ENCODE measurements at regions not wholly inside any gene's neighbourhood (a gene's known extent, or its start where the extent isn't known, plus 50 kb on each side); places are given as distances from the start of the nearest gene placed in this dataset.

DNA sequence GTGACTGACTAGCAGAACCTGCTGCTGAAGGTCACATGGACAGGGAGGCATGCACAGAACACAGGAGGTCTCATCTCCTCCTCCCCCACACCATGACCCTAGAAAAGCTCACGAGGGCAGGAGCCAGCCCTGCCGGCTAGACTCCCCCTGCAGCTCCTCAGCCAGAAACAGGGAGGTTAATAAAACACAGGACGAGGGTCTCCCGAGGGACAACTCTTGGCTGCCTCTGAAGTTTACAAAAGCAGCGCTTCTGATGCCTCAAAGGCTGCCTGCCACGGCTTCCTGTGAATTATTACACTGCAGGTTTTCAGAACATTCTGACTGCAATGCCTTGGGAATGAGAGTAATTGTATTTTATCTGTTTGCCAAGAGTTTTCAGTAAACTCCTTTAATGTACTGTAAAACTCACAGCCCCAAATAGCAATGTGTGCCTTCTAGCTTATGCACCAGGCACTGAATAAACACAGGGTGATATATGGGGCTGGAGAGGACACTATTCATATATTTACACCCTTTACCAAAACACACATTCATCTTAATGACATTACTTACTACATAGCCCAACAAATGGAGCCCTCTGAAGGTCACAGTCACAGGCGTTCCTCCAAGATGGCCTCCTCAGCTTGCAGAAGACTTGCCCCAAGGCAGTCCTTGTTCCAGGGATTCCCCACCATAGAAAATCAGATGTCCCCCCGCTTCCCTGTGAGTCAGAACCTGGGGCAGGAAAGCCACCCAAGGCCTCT, 83.7 kb downstream of the C5orf15 start:
- in situ Hi-C loops (cut with MboI; ENCODE audit: low sequenced_read_pairs, unreplicated experiment) = no loop called here
- TF ChIP-seq CTCF (IDR thresholded peaks at IDR 0.05; ENCODE audit: borderline replicate concordance, control extremely low read depth, extremely low read depth, insufficient read depth, missing control alignments) = no peak
- DNase-seq (ENCODE audit: low spot score) = no peak

GRCh38 chr5:133883916-133884315, 84.5 kb downstream of the C5orf15 start:
- DNase-seq (ENCODE audit: low spot score) = no peak
- in situ Hi-C loops (cut with MboI; ENCODE audit: low sequenced_read_pairs, unreplicated experiment) = no loop called here

GRCh38 chr5:133882846-133883245, 85.6 kb downstream of the C5orf15 start:
- no peak for TF ChIP-seq CTCF (IDR thresholded peaks at IDR 0.05; ENCODE audit: borderline replicate concordance, control extremely low read depth, extremely low read depth, insufficient read depth, missing control alignments)
- in situ Hi-C loops (cut with MboI; ENCODE audit: low sequenced_read_pairs, unreplicated experiment) = no loop called here
- no peak for DNase-seq (ENCODE audit: low spot score)

More at GRCh38 chr5:133883916-133884315, 84.5 kb downstream of the C5orf15 start:
- TF ChIP-seq CTCF (IDR thresholded peaks at IDR 0.05; ENCODE audit: borderline replicate concordance, control extremely low read depth, extremely low read depth, insufficient read depth, missing control alignments) = no peak

DNA sequence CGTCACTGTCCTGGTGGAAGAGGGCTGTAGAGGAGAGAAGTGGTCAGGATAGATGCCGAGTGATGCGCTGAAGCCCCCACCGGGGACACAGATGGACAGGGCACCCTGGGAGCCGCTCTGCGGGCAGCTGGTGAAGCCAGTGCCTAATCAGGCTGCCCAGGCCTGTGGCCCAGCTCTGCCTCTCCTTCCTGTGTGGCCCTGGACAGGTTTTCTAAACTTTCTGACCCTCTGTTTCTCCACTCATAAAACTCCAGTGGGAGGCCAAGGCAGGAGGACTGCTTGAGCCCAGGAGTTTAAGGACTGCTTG, 86.1 kb downstream of the C5orf15 start:
- no peak for TF ChIP-seq CTCF (IDR thresholded peaks at IDR 0.05; ENCODE audit: borderline replicate concordance, control extremely low read depth, extremely low read depth, insufficient read depth, missing control alignments)
- no peak for DNase-seq (ENCODE audit: low spot score)
- in situ Hi-C loops (cut with MboI; ENCODE audit: low sequenced_read_pairs, unreplicated experiment) = no loop called here

DNA sequence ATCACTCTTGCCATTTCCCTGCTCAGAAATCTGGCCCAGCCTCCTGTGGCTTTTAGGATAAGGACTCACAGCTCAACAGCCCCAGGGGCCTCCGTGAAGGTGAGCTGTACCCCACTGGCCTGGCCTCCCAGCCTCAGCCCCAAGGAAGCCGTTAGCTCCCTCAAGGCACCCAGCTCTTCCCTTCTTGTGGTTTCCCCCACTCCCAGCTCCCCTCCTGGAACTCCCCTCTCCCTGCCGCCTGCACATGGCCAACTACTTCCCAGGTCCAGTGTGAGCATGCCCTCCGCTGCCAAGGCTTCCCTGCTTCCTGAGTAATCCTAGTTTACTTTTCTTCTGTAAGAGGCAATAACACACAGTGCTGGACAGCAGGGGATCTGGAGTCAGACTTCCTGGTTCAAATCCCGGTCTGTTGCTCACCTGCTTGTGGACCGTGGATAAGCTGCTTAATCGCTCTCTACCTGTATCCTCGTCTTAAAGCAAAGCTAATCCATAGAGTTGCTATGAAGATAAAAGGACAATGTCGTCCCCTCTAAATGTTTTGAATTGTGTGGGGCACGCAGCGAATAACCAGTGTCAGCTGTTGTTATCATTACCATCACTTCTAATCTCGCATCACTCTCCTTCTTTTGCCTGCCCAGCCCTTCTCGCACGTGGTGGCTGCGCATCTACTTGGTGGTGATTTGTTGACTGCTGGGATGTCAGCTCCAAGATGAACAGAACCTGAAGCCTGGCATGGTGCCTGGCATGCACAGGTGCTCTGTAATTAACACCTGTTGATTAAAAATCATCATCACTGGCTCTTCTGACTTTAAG, 86.6 kb downstream of the C5orf15 start:
- no peak for TF ChIP-seq CTCF (IDR thresholded peaks at IDR 0.05; ENCODE audit: borderline replicate concordance, control extremely low read depth, extremely low read depth, insufficient read depth, missing control alignments)
- DNase-seq (ENCODE audit: low spot score) = no peak
- in situ Hi-C loops (cut with MboI; ENCODE audit: low sequenced_read_pairs, unreplicated experiment) = no loop called here

DNA sequence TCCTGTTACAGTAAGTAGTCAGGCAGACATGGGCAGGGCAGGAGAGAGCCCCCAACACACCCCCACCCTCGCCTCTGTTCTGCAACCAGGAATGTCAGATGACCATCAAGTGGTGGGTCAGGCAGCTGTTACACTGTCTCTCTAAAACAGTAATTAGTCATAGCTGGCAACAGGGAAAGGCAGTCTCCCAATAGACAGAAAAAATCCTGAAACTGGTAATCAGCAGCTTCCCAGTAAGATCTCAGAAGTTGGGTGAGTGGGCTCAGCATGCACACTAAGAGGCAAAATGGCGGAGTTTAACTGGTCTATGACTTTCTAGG, 90.2 kb downstream of the C5orf15 start:
- no peak for TF ChIP-seq CTCF (IDR thresholded peaks at IDR 0.05; ENCODE audit: borderline replicate concordance, control extremely low read depth, extremely low read depth, insufficient read depth, missing control alignments)
- no peak for DNase-seq (ENCODE audit: low spot score)
- in situ Hi-C loops (cut with MboI; ENCODE audit: low sequenced_read_pairs, unreplicated experiment) = no loop called here

Data from GM13976 (cell line).